ENCODE measurements at regions not wholly inside any gene's neighbourhood (a gene's known extent, or its start where the extent isn't known, plus 50 kb on each side); places are given as distances from the start of the nearest gene placed in this dataset.

GRCh38 chr21:38986806-38987632, 181.3 kb downstream of the ETS2 start:
- ATAC-seq: no peak

GRCh38 chr21:38986406-38986805, 180.7 kb downstream of the ETS2 start:
- no peak for ATAC-seq
- DNase-seq (ENCODE audit: low spot score): no peak

More at GRCh38 chr21:38986806-38987632, 181.3 kb downstream of the ETS2 start:
- no peak for DNase-seq (ENCODE audit: low spot score)

GRCh38 chr21:38985568-38986378, 180.0 kb downstream of the ETS2 start:
- DNase-seq (ENCODE audit: low spot score): no peak
- ATAC-seq: peak; percentile 48

- ATAC-seq: peak; percentile 39
- DNase-seq (ENCODE audit: low spot score): no peak
Observed at GRCh38 chr21:38984982-38985567, 179.3 kb downstream of the ETS2 start.

- ATAC-seq: no peak
- no peak for DNase-seq (ENCODE audit: low spot score)
Observed at GRCh38 chr21:38984568-38984967, 178.8 kb downstream of the ETS2 start.

- DNase-seq (ENCODE audit: low spot score): no peak
- no peak for ATAC-seq
Observed at GRCh38 chr21:38983560-38983959, 177.8 kb downstream of the ETS2 start.

- ATAC-seq (no peak), DNase-seq (ENCODE audit: low spot score) (no peak)
Observed at GRCh38 chr21:38982804-38983203, 177.1 kb downstream of the ETS2 start.

- DNase-seq (ENCODE audit: low spot score) (no peak), ATAC-seq (no peak)
Observed at GRCh38 chr21:38982096-38982495, 176.4 kb downstream of the ETS2 start.

- ATAC-seq (no peak), DNase-seq (ENCODE audit: low spot score) (no peak)
Observed at GRCh38 chr21:38980416-38981313, 174.9 kb downstream of the ETS2 start.

- ATAC-seq (no peak), DNase-seq (ENCODE audit: low spot score) (no peak)
Observed at GRCh38 chr21:38979271-38980121, 173.8 kb downstream of the ETS2 start.

GRCh38 chr21:38976900-38977299, 171.2 kb downstream of the ETS2 start:
- ATAC-seq (no peak), DNase-seq (ENCODE audit: low spot score) (no peak)

GRCh38 chr21:38973552-38973951, 167.8 kb downstream of the ETS2 start:
- DNase-seq (ENCODE audit: low spot score): no peak
- ATAC-seq: no peak

- DNase-seq (ENCODE audit: low spot score) (no peak), ATAC-seq (no peak)
Observed at GRCh38 chr21:38972078-38972477, 166.3 kb downstream of the ETS2 start.

GRCh38 chr21:38970765-38971164, 165.0 kb downstream of the ETS2 start:
- no peak for ATAC-seq
- no peak for DNase-seq (ENCODE audit: low spot score)

- ATAC-seq (no peak), DNase-seq (ENCODE audit: low spot score) (no peak)
Observed at GRCh38 chr21:38968887-38969543, 163.3 kb downstream of the ETS2 start.

- DNase-seq (ENCODE audit: low spot score) (peak; percentile 83), ATAC-seq (peak; percentile 93)
Observed at GRCh38 chr21:38965910-38966504, 160.3 kb downstream of the ETS2 start.

GRCh38 chr21:38965241-38965640, 159.5 kb downstream of the ETS2 start:
- ATAC-seq (no peak), DNase-seq (ENCODE audit: low spot score) (no peak)

- ATAC-seq (no peak), DNase-seq (ENCODE audit: low spot score) (no peak)
Observed at GRCh38 chr21:38963006-38963405, 157.3 kb downstream of the ETS2 start.

- peak; percentile 12 for ATAC-seq
- no peak for DNase-seq (ENCODE audit: low spot score)
Observed at GRCh38 chr21:38960251-38960650, 154.5 kb downstream of the ETS2 start.

Measured in left lobe of liver (tissue), 2 donors.